Central memory CD8-positive, alpha-beta T cell (primary cell): ENCODE measurements at regions not wholly inside any gene's neighbourhood (a gene's known extent, or its start where the extent isn't known, plus 50 kb on each side); places are given as distances from the start of the nearest gene placed in this dataset.

ENCODE experiments used
- ATAC-seq: fragments of 150-1000 bp; cut with Tn5 transposase; replicated peaks from 2 replicates; pipeline ENCODE4 v1.10.0; 2022; ENCODE audit warnings: mild to moderate bottlenecking, moderate FRiP score, moderate number of reproducible peaks; ENCODE audit not compliant: poor library complexity, severe bottlenecking; ENCODE audit errors: extremely low read depth
- DNase-seq, 2 donors: peaks; one replicate each; pipeline ENCODE4 v3.0.0; 2021; ENCODE audit warnings: low spot score in 2 of 2
- H3K27ac Mint-ChIP-seq: one replicate; pipeline ENCODE4 v1.8.0; 2022; ENCODE audit warnings: low read depth, mild to moderate bottlenecking, moderate library complexity, mixed read lengths
- H3K27me3 Mint-ChIP-seq: one replicate; pipeline ENCODE4 v1.8.0; 2022; ENCODE audit warnings: mixed read lengths
- H3K36me3 Mint-ChIP-seq: one replicate; pipeline ENCODE4 v1.8.0; 2022; ENCODE audit warnings: mild to moderate bottlenecking, moderate library complexity, mixed read lengths; ENCODE audit not compliant: insufficient read depth
- H3K4me1 Mint-ChIP-seq: one replicate; pipeline ENCODE4 v1.8.0; 2022; ENCODE audit warnings: mixed read lengths
- H3K4me3 Mint-ChIP-seq: one replicate; pipeline ENCODE4 v1.8.0; 2022; ENCODE audit warnings: mild to moderate bottlenecking, moderate library complexity, mixed read lengths
- H3K9me3 Mint-ChIP-seq: one replicate; pipeline ENCODE4 v1.8.0; 2022; ENCODE audit warnings: mixed read lengths

- H3K27ac Mint-ChIP-seq, result no peak overlapping the region
- peaks cover 9% of the 10 kb centered on the region for H3K9me3 Mint-ChIP-seq
- ATAC-seq, result no peak
- no peaks in the 10 kb centered on the region for H3K36me3 Mint-ChIP-seq
- no peak overlapping the region for H3K4me3 Mint-ChIP-seq
- DNase-seq, result no peak
- no peaks in the 10 kb centered on the region for H3K4me1 Mint-ChIP-seq
- H3K27me3 Mint-ChIP-seq, result peaks cover 52% of the 10 kb centered on the region
Observed at GRCh38 chr9:94207781-94208180, 51.3 kb upstream of the ZNF169 start.
